Endometrium (tissue), 2 donors: ENCODE measurements at regions not wholly inside any gene's neighbourhood (a gene's known extent, or its start where the extent isn't known, plus 50 kb on each side); places are given as distances from the start of the nearest gene placed in this dataset.

ENCODE experiments used
- FAIRE-seq: peaks from 2 replicates; lab custom pipeline; 2012; peaks lifted over from hg19 to GRCh38; lab: Jason Lieb, UNC
- donor health status: control.
- donor health status: control.

GRCh38 chr11:116598556-116598955 is 174.2 kb downstream of the BUD13 start:
- FAIRE-seq, result no peak

- FAIRE-seq, result no peak
Measured at GRCh38 chr11:116598036-116598435, 174.8 kb downstream of the BUD13 start.

- no peak for FAIRE-seq
Measured at GRCh38 chr11:116596346-116597260, 176.2 kb downstream of the BUD13 start.

GRCh38 chr11:116595305-116595880 is 177.4 kb downstream of the BUD13 start:
- no peak for FAIRE-seq

- FAIRE-seq, result no peak
Measured at GRCh38 chr11:116590844-116591570, 181.8 kb downstream of the BUD13 start.

- no peak for FAIRE-seq
Measured at GRCh38 chr11:116589402-116589801, 183.4 kb downstream of the BUD13 start.

GRCh38 chr11:116586392-116586791 is 186.4 kb downstream of the BUD13 start:
- no peak for FAIRE-seq

- no peak for FAIRE-seq
Measured at GRCh38 chr11:116582571-116582970, 190.2 kb downstream of the BUD13 start.

- no peak for FAIRE-seq
Measured at GRCh38 chr11:116581349-116581748, 191.4 kb downstream of the BUD13 start.

GRCh38 chr11:116580799-116581198 is 192.0 kb downstream of the BUD13 start:
- FAIRE-seq, result no peak

- FAIRE-seq, result no peak
Measured at GRCh38 chr11:116579857-116580727, 192.7 kb downstream of the BUD13 start.

GRCh38 chr11:116579031-116579653 is 193.6 kb downstream of the BUD13 start:
- FAIRE-seq, result no peak

GRCh38 chr11:116577956-116578355 is 194.8 kb downstream of the BUD13 start:
- no peak for FAIRE-seq

- FAIRE-seq, result no peak
Measured at GRCh38 chr11:116577273-116577672, 195.5 kb downstream of the BUD13 start.

GRCh38 chr11:116576526-116576925 is 196.3 kb downstream of the BUD13 start:
- no peak for FAIRE-seq

GRCh38 chr11:116567721-116568242 is 205.0 kb downstream of the BUD13 start:
- FAIRE-seq, result no peak

- no peak for FAIRE-seq
Measured at GRCh38 chr11:116563712-116564047, 209.1 kb downstream of the BUD13 start.

GRCh38 chr11:116563028-116563711 is 209.6 kb downstream of the BUD13 start:
- no peak for FAIRE-seq

GRCh38 chr11:116560589-116560988 is 212.2 kb downstream of the BUD13 start:
- no peak for FAIRE-seq

GRCh38 chr11:116558504-116559211 is 214.1 kb downstream of the BUD13 start:
- FAIRE-seq, result no peak
